H9 (cell line): ENCODE measurements at regions not wholly inside any gene's neighbourhood (a gene's known extent, or its start where the extent isn't known, plus 50 kb on each side); places are given as distances from the start of the nearest gene placed in this dataset.

ENCODE experiments used
- DNase-seq: peaks from one replicate; pipeline ENCODE4 v3.0.0-alpha.2; 2017
- H2AFZ ChIP-seq: one replicate; pipeline ENCODE4 v1.6.1; 2013; ENCODE audit warnings: mild to moderate bottlenecking, low read length, control low read depth, moderate library complexity
- H2AK5ac ChIP-seq: 2 replicates; pipeline ENCODE4 v1.6.1; 2013; ENCODE audit warnings: low read length, control low read depth, mixed read lengths; ENCODE audit not compliant: insufficient read length
- H2BK120ac ChIP-seq: one replicate; pipeline ENCODE4 v1.6.1; 2013; ENCODE audit warnings: low read depth, mild to moderate bottlenecking, low read length, control low read depth, inconsistent platforms; ENCODE audit not compliant: poor library complexity, severe bottlenecking
- H2BK12ac ChIP-seq: 2 replicates; pipeline ENCODE4 v1.6.1; 2013; ENCODE audit warnings: low read length, control low read depth, mixed read lengths, low read depth; ENCODE audit not compliant: insufficient read length
- H2BK15ac ChIP-seq: 2 replicates; pipeline ENCODE4 v1.6.1; 2013; ENCODE audit warnings: low read depth, low read length, control low read depth
- H2BK20ac ChIP-seq: one replicate; pipeline ENCODE4 v1.6.1; 2013; ENCODE audit warnings: low read depth, mild to moderate bottlenecking, low read length, control low read depth, inconsistent platforms; ENCODE audit not compliant: poor library complexity, severe bottlenecking
- H2BK5ac ChIP-seq: 2 replicates; pipeline ENCODE4 v1.6.1; 2013; ENCODE audit warnings: low read length, control low read depth, mixed read lengths; ENCODE audit not compliant: insufficient read length
- H3K14ac ChIP-seq: 2 replicates; pipeline ENCODE4 v1.6.1; 2013; ENCODE audit warnings: low read length, control low read depth; ENCODE audit not compliant: insufficient read depth
- H3K18ac ChIP-seq: 2 replicates; pipeline ENCODE4 v1.6.1; 2013; ENCODE audit warnings: low read depth, mild to moderate bottlenecking, mixed read lengths, low read length, control low read depth; ENCODE audit not compliant: insufficient read length
- H3K23ac ChIP-seq: 2 replicates; pipeline ENCODE4 v1.6.1; 2013; ENCODE audit warnings: low read length, control low read depth, mixed read lengths, low read depth; ENCODE audit not compliant: insufficient read length
- H3K23me2 ChIP-seq: 2 replicates; pipeline ENCODE4 v1.6.1; 2013; ENCODE audit warnings: low read depth, mild to moderate bottlenecking, mixed read lengths, low read length, control low read depth; ENCODE audit not compliant: insufficient read length, poor library complexity, severe bottlenecking
- H3K27ac ChIP-seq: 2 replicates; pipeline ENCODE4 v1.5.1; 2013; ENCODE audit warnings: low read length, control low read depth, mixed read lengths, low read depth; ENCODE audit not compliant: insufficient read length
- H3K27me3 ChIP-seq: 2 replicates; pipeline ENCODE4 v1.6.1; 2013; ENCODE audit warnings: low read length, control low read depth, inconsistent platforms; ENCODE audit not compliant: insufficient read depth
- H3K4ac ChIP-seq: 2 replicates; pipeline ENCODE4 v1.6.1; 2013; ENCODE audit warnings: low read depth, mild to moderate bottlenecking, control low read depth, inconsistent platforms, low read length, moderate library complexity
- H3K4me1 ChIP-seq: 2 replicates; pipeline ENCODE4 v1.6.1; 2013; ENCODE audit warnings: low read length, control low read depth, inconsistent platforms; ENCODE audit not compliant: insufficient read depth
- H3K4me2 ChIP-seq: 2 replicates; pipeline ENCODE4 v1.6.1; 2013; ENCODE audit warnings: low read length, control low read depth, mixed read lengths; ENCODE audit not compliant: insufficient read length, insufficient read depth
- H3K56ac ChIP-seq: 2 replicates; pipeline ENCODE4 v1.6.1; 2013; ENCODE audit warnings: low read depth, mild to moderate bottlenecking, mixed read lengths, low read length, control low read depth; ENCODE audit not compliant: insufficient read length
- H3K79me1 ChIP-seq: 2 replicates; pipeline ENCODE4 v1.6.1; 2013; ENCODE audit warnings: low read depth, mild to moderate bottlenecking, moderate library complexity, low read length, control low read depth, inconsistent platforms; ENCODE audit not compliant: insufficient read depth, poor library complexity, severe bottlenecking
- H3K79me2 ChIP-seq: 2 replicates; pipeline ENCODE4 v1.6.1; 2013; ENCODE audit warnings: low read length, control low read depth, inconsistent platforms; ENCODE audit not compliant: insufficient read depth
- H3K9ac ChIP-seq: 2 replicates; pipeline ENCODE4 v1.6.1; 2013; ENCODE audit warnings: low read length, control low read depth, mixed read lengths; ENCODE audit not compliant: insufficient read length; ENCODE audit errors: extremely low read depth
- H3K9me3 ChIP-seq: one replicate; pipeline ENCODE4 v1.6.1; 2013; ENCODE audit warnings: low read depth, low read length, inconsistent platforms; ENCODE audit not compliant: control insufficient read depth
- H3T11ph ChIP-seq: one replicate; pipeline ENCODE4 v1.6.1; 2013; ENCODE audit warnings: mild to moderate bottlenecking, low read length, control low read depth, inconsistent platforms
- H4K20me1 ChIP-seq: one replicate; pipeline ENCODE4 v1.6.1; 2013; ENCODE audit not compliant: control insufficient read depth, insufficient read length, insufficient read depth
- H4K5ac ChIP-seq: 2 replicates; pipeline ENCODE4 v1.6.1; 2013; ENCODE audit warnings: low read depth, mild to moderate bottlenecking, mixed read lengths, low read length, control low read depth; ENCODE audit not compliant: insufficient read length
- H4K8ac ChIP-seq: replicated peaks from 2 replicates; pipeline ENCODE4 v1.6.1; 2013; ENCODE audit warnings: low read length, control low read depth, mixed read lengths, low read depth; ENCODE audit not compliant: insufficient read length
- H4K91ac ChIP-seq: 2 replicates; pipeline ENCODE4 v1.6.1; 2013; ENCODE audit warnings: low read depth, mild to moderate bottlenecking, moderate library complexity, mixed read lengths, low read length, control low read depth; ENCODE audit not compliant: insufficient read length
- H3K27ac Mint-ChIP-seq, 3 experiments: 2 replicates in 2 of 3; 3 replicates in 1 of 3; pipeline ENCODE4 v1.8.0; 2020 to 2021; ENCODE audit warnings: mixed read lengths in 3 of 3, mild to moderate bottlenecking in 1 of 3, moderate library complexity in 1 of 3
- H3K27me3 Mint-ChIP-seq: 2 replicates; pipeline ENCODE4 v1.8.0; 2021; ENCODE audit warnings: low read depth, mild to moderate bottlenecking, moderate library complexity, mixed read lengths
- H3K36me3 Mint-ChIP-seq, 3 experiments: 2 replicates in 2 of 3; 3 replicates in 1 of 3; pipeline ENCODE4 v1.8.0; 2020 to 2021; ENCODE audit warnings: low read depth in 3 of 3, mixed read lengths in 3 of 3; ENCODE audit not compliant: insufficient read depth in 1 of 3
- H3K4me1 Mint-ChIP-seq, 2 experiments: 2 replicates each; pipeline ENCODE4 v1.8.0; 2020; ENCODE audit warnings: mixed read lengths in 2 of 2
- H3K4me3 Mint-ChIP-seq, 2 experiments: 2 replicates in 1 of 2; 3 replicates in 1 of 2; pipeline ENCODE4 v1.8.0; 2020 to 2021; ENCODE audit warnings: mild to moderate bottlenecking in 2 of 2, mixed read lengths in 2 of 2, moderate library complexity in 1 of 2
- H3K9me3 Mint-ChIP-seq, 2 experiments: 2 replicates in 1 of 2; 3 replicates in 1 of 2; pipeline ENCODE4 v1.8.0; 2020; ENCODE audit warnings: mild to moderate bottlenecking in 2 of 2, mixed read lengths in 2 of 2, moderate library complexity in 1 of 2
- WGBS: extraction: QIAGEN DNeasy Blood & Tissue Kit; methylation state at CpG from one replicate; pipeline ENCODE4 v1.1.7; 2013; ENCODE audit warnings: missing lambda C conversion rate, low lambda C conversion rate, mixed read lengths; ENCODE audit not compliant: insufficient read length; ENCODE audit errors: extremely low coverage; 5-methylcytosine and 5-hydroxymethylcytosine counted together
- TF ChIP-seq, protein P1 (sequence below): fragments of 200-600 bp; sonication (generic); conservative IDR thresholded peaks from 3 replicates; pipeline ENCODE4 v1.8.0; 2021; ENCODE audit warnings: antibody characterized with exemption, mild to moderate bottlenecking

GRCh38 chr6:6397842-6398241, 77.4 kb upstream of the F13A1 start:
- H3T11ph ChIP-seq: no peak overlapping the region
- H3K23me2 ChIP-seq: no peaks in the 10 kb centered on the region
- no peak overlapping the region for H4K8ac ChIP-seq
- H2BK15ac ChIP-seq: no peak overlapping the region
- H2AK5ac ChIP-seq: no peak overlapping the region
- Mint-ChIP-seq H3K9me3 (no peaks in the 10 kb centered on the region), H3K36me3 (no peaks in the 10 kb centered on the region), H3K4me1 (no peaks in the 10 kb centered on the region), H3K27ac (no peak overlapping the region), H3K27me3 (no peaks in the 10 kb centered on the region; the same call in none of the 2 replicates), H3K4me3 (no peak overlapping the region)
- H4K5ac ChIP-seq: no peak overlapping the region
- no peak overlapping the region for H3K9ac ChIP-seq
- H2BK20ac ChIP-seq: no peak overlapping the region
- TF ChIP-seq, protein P1, sequence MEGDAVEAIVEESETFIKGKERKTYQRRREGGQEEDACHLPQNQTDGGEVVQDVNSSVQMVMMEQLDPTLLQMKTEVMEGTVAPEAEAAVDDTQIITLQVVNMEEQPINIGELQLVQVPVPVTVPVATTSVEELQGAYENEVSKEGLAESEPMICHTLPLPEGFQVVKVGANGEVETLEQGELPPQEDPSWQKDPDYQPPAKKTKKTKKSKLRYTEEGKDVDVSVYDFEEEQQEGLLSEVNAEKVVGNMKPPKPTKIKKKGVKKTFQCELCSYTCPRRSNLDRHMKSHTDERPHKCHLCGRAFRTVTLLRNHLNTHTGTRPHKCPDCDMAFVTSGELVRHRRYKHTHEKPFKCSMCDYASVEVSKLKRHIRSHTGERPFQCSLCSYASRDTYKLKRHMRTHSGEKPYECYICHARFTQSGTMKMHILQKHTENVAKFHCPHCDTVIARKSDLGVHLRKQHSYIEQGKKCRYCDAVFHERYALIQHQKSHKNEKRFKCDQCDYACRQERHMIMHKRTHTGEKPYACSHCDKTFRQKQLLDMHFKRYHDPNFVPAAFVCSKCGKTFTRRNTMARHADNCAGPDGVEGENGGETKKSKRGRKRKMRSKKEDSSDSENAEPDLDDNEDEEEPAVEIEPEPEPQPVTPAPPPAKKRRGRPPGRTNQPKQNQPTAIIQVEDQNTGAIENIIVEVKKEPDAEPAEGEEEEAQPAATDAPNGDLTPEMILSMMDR: no peak
- no peak overlapping the region for H2AFZ ChIP-seq
- H3K4me1 ChIP-seq: no peaks in the 10 kb centered on the region
- H3K4ac ChIP-seq: no peak overlapping the region
- no peak for DNase-seq
- no peaks in the 10 kb centered on the region for H3K79me2 ChIP-seq
- H3K79me1 ChIP-seq: no peaks in the 10 kb centered on the region
- H2BK12ac ChIP-seq: no peak overlapping the region
- H3K14ac ChIP-seq: no peak overlapping the region
- H3K27ac ChIP-seq: no peak overlapping the region
- no peaks in the 10 kb centered on the region for H3K9me3 ChIP-seq
- H3K18ac ChIP-seq: no peak overlapping the region
- H3K4me2 ChIP-seq: no peak overlapping the region
- H2BK5ac ChIP-seq: no peak overlapping the region
- H3K56ac ChIP-seq: no peak overlapping the region
- no peak overlapping the region for H4K91ac ChIP-seq
- H4K20me1 ChIP-seq: no peaks in the 10 kb centered on the region
- H3K23ac ChIP-seq: no peak overlapping the region
- H2BK120ac ChIP-seq: no peak overlapping the region
- no peaks in the 10 kb centered on the region for H3K27me3 ChIP-seq
- WGBS: no CpG with 5 or more reads among the region's 5 CpGs
